ENCODE measurements at regions not wholly inside any gene's neighbourhood (a gene's known extent, or its start where the extent isn't known, plus 50 kb on each side); places are given as distances from the start of the nearest gene placed in this dataset.
"Not testable (repeated sequence)": the region's sequence is repeated elsewhere in the genome, so short reads cannot be mapped to it uniquely, and the experiment has no call there.

DNA sequence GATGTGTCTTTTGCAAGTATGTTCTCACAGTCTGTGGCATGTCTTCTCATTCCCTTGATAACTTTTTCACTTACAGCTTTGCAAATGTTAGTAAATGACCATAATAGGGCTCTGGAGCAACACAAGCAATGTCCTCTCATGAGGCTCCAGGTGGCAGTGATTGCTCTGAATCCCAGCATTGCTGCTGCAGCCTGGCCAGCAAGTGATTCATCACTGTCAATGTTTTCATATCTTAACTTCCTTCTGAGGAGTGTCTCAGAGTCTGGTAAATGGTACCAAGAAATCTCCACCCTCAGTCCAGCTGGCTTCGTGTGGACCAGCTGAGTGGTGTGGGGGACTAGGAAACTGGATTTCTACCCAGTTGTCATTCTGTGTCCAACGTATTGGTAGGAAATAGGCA, 139.6 kb downstream of the MYLK4 start:
- DNase-seq (ENCODE audit: low read depth in 2 of 2, low spot score in 1 of 2) = no peak

DNA sequence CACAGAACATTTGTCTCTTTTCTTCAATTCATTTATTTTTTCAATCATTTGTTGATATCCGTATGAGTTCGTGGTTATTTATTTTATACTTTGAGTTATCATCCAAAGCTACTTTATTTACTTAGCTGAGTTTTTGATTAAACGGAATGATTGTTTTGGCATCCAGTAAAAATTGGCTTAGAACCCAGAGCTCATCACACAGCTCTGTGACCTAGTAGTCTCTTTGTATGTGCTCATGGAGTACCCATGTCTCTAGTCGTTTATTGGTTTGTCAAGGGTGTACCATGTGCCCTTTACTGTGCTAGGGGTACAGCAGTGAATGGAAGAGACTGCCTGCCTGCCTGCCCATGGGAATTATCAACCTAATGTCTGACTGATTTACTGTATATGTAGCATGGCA, 142.2 kb downstream of the MYLK4 start:
- no peak for DNase-seq (ENCODE audit: low read depth in 2 of 2, low spot score in 1 of 2)

DNA sequence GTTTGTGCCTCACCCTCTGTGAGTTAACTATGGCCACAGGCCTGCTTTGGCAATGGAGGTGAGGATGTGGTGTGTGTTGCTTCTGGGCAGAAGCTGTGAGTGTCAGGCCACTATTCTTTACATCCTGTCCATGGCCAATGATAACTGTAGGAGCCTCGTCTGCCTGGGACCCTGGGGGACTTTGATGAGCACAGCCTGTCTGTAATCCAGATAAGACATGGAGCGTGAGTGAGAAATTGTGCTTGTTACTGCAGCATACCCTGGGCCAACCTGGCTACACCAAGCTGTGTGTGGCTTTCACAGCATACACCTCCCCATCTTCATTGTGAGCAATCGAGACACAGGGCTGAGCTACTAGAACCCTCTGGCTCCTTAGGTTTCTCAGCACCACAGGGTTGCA, 150.4 kb downstream of the MYLK4 start:
- no peak for DNase-seq (ENCODE audit: low read depth in 2 of 2, low spot score in 1 of 2)

DNA sequence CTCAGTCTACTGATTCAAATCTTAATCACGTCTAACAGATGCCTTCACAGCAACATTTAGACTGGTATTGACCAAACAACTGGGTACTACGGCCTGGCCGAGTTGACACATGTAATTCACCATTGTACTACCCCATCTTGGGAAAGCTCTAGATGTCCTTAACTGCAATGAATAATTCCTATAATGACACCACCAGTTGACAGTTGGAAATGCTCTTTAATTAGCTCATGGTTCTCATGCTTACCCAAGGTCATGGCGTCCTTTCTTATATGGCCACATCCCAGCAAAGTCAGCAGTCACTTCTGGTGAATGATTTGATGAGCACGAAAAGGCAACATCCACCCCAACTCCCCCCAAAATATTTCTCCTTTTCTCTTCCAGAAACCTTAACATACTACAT, 150.9 kb downstream of the MYLK4 start:
- DNase-seq (ENCODE audit: low read depth in 2 of 2, low spot score in 1 of 2) = no peak

DNA sequence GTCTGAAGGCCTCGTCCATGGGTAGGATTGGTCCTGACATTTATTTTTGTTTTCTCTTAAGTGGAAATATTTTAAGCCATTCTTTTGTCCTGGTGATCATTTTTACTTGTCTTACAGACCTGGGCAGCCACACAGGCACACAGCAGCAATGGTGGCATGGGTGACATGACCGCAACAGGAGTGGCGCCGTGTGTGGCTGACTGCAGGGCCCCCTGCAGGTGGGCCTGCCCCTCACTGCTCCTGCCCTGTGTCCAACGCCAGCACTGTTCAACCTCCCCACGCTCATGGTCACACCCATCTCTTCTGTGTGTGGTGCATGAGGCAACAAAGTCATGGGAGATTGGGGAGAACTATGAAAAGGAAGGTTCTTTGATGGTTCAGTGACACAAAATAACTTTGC, 151.9 kb downstream of the MYLK4 start:
- no peak for DNase-seq (ENCODE audit: low read depth in 2 of 2, low spot score in 1 of 2)

DNA sequence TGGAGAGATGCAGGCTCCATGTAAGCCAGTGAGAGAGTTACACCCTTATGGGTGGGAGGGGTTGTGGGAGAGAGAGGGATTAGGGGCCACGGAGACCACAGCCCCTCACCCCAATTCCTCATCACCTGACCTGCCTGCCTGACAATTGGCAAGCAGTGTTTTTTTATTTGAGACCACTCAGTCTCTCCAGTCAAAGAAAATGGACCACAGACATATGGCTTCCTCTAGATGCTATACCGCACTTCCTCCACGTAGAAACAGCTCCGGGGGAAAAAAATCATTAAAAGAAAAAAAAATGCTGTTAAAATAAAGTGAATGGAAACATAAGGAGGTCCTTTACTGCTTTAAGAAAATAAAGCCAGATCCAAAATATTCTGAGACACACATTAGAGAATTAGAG, 152.7 kb downstream of the MYLK4 start:
- no peak for DNase-seq (ENCODE audit: low read depth in 2 of 2, low spot score in 1 of 2)

DNA sequence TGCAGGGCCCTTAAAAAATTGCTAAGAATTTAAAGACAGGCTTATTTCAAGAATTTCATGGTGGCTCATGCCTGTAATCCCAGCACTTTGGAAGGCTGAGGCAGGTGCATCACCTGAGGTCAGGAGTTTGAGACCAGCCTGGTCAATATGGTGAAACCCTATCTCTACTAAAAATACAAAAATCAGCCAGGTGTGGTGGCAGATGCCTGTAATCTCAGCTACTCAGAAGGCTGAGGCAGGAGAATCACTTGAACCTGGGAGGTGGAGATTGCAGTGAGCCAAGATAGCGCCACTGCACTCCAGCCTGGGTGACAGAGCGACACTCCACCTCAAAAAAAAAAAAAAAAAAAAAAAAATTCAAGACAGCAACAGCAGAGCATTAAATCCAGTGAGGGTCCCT, 153.3 kb downstream of the MYLK4 start:
- not testable (repeated sequence) for DNase-seq (ENCODE audit: low read depth in 2 of 2, low spot score in 1 of 2)

DNA sequence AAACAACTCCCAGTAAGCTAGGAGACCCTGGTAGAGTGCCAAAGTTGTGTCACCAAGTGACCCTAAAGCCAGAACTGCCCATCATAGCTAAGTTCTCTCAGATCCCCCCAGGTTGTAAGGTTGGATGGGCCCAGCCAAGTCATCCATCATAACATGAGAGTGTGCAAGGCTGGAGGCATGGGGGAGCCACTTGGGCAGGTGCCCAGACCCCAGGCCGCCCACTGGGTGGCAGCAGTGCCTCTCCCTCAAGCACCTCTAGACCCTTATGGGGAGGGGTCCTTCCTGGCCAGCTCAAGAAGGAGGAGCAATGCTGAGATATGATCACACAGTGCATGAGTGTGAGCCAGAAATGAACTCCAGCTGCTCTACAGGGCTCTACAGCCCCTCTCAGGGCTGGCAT, 154.5 kb downstream of the MYLK4 start:
- no peak for DNase-seq (ENCODE audit: low read depth in 2 of 2, low spot score in 1 of 2)

DNA sequence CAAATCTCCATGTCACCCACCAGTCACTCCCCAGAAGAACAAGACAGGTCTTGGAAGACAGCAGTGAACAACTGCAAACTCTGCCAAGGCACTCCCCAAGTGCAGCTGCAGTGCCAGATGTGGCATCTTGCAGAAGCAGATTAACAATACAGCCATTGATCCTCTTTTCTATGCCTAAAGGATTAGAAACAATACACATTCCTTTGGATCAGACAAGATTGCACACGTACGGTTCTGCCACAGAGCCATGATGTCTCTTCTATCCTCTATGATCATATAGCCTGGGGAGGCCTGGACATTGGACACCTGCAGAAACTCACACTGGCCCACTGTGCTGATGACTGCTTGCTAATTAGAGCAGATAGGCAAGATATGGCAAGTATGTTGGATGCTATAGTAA, 155.9 kb downstream of the MYLK4 start:
- no peak for DNase-seq (ENCODE audit: low read depth in 2 of 2, low spot score in 1 of 2)

DNA sequence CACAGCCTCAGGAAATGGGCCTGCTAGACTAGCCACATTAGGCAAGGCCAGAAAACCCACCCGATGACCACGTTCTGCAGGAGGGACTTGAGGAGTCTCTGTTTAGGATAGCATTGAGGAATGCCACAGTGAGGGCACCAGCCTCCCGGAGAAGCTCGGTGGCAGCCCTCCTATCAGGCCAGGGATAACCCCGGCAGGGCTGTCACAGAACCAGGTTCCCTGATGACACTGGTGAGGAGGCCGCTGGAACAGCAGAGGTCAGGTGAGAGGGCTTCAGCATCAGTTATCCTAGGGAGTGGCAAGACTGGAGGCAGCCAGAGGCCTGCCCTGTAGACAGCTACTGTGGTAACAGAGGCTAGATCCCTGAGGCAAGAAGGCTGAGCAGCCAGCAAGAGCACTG, 157.6 kb downstream of the MYLK4 start:
- no peak for DNase-seq (ENCODE audit: low read depth in 2 of 2, low spot score in 1 of 2)

DNA sequence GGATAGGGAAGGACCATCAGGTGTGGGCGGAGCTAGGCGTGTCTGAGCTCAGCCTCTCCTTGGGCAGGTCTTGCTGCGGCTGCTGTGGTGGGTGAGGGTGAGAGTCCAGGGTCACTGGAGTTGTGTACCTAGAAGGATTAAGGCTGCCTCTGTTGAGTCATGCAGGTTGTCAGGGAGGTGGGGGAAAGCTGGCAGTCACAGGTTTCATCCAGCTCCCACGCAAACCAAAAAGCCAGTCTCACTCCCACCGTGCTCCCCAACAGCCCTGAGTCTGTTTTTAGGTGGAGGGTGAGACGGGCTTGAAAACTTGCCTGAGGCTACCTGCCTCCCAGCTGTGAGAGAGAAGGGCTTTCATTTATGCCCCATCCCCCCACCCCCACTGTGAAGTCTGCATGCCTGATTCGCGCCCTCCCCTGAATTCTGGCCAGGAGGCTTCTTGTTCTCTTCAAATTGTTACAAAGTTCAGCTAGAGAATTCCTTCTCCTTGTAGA, 161.5 kb downstream of the MYLK4 start:
- no peak for DNase-seq (ENCODE audit: low read depth in 2 of 2, low spot score in 1 of 2)

DNA sequence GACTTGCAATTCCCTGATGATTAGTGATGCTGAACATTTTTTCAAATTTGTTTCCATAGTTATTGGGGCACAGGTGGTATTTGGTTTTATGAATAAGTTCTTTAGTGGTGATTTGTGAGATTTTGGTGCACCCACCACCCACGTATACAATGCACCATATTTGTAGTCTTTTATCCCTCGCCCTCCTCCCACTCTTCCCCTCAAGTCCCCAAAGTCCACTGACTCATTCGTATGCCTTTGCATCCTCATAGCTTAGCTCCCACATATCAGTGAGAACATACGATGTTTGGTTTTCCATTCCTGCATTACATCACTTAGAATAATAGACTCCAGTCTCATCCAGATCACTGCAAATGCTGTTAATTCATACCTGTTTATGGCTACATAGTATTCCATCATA, 167.3 kb downstream of the MYLK4 start:
- DNase-seq (ENCODE audit: low read depth in 2 of 2, low spot score in 1 of 2) = no peak

DNA sequence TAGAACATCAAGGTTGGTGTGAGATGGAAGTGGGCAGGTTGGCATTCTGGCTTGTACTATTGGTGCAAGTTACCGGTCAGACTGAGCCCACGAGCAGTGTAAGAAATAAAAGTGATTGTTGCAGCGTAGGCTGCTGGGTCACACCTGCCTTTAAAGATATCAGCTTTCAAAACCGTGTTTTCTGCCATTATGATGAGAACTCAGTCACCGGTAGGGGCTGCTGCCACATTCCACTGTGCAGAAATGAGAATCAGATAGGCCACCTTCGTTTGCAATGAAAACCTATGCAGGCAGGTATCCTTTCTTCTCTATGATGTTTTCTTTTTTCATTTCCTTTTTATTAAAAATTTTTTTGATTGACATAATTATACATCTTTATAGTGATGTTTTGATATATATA, 168.5 kb downstream of the MYLK4 start:
- DNase-seq (ENCODE audit: low read depth in 2 of 2, low spot score in 1 of 2) = no peak

DNA sequence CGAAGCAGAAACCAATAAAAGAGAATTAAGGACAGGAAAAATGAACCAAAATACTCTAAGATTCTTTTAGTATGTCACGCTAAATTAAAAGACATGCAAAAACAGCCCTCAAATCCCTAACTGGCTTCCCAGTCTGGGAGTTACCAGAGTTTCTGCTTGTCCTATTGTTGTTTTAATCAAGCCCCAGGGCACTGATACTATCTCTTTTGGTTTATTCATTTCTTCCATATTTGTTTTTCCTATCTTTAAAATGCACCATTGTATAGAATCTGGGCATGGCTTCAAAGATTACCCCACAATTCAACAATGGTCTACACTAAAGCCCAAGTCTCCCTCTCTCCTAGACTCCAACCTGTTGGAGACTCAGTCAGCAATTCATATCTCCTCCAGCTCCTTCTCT, 169.1 kb downstream of the MYLK4 start:
- no peak for DNase-seq (ENCODE audit: low read depth in 2 of 2, low spot score in 1 of 2)

DNA sequence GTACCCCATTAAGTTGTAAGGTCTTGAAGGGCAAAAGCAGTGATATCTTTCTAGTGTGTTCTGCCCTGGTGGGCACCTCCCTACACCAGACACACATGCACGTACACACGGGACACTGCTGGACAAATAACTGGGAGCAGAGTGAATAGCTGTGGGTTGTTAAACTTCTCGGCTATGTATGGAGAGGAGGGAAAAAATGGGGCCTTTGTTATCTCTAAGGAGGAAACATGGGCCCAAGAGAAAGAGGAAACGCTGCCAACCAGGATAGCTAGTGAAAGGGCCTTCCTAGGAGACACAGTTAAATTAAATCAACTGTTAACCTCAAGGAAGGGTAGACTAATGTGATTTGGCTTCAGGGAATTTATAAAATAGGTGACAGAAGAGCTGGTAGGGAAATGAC, 169.7 kb downstream of the MYLK4 start:
- DNase-seq (ENCODE audit: low read depth in 2 of 2, low spot score in 1 of 2) = no peak

DNA sequence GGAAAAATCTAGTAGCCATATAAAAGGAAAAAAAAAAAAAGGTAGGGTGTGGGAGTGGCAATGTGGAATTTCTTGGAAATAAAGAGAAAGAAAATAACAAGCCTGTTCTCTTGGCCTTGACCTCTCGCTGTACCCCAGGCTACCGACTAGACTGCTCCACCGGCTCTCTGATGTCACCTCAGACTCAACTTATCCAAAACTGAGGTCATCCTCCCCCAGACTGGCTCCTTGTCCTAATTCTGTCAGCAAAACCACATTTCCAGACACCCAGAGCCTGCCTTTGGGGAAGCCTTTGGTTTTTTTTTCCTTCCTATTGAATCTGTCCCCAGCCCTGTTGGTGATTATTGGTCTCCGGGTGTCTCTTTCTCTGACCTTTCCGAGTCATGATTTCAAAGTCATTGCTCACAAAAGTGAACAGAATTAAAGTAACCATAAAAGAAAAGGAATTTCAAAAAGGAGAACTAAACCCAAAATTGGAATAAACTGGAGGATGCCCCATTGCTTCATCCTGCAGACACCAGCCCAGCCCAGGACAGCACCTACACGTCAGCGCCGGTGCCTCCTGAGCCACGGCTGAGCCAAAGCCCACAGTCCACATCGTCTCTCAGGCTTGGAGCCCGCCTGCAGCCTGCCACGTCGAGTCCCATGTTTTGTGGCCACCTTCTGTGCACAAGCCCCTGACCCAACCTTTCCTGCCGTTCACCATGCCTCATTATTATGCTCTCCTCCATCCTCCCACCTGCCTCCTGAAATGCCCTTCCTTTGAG, 170.7 kb downstream of the MYLK4 start:
- no peak for DNase-seq (ENCODE audit: low read depth in 2 of 2, low spot score in 1 of 2)

DNA sequence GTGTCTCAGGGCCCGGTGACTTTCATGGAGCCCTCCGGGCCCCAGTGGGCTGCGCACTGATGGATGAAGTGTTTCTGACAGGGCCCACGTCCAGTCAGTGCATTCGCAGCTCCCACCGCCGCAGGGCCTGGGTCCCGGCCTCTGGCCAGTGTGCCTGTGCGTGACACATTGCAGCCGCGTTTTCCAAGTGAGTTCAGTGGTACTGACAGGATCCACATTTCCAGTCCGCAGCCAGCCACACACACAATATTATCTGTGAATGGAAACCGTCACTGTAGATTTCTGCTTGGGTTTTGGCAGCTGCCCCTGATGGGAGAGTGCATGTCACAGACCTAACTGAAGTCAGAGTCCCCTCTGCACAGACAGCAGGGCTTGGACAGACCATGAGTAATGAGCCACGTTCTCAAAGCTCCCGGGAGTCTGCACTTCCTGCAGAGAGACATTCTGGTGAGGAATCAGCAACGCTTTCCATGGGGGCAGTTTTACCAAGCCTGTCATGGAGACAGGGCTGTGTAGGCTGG, 171.4 kb downstream of the MYLK4 start:
- no peak for DNase-seq (ENCODE audit: low read depth in 2 of 2, low spot score in 1 of 2)

DNA sequence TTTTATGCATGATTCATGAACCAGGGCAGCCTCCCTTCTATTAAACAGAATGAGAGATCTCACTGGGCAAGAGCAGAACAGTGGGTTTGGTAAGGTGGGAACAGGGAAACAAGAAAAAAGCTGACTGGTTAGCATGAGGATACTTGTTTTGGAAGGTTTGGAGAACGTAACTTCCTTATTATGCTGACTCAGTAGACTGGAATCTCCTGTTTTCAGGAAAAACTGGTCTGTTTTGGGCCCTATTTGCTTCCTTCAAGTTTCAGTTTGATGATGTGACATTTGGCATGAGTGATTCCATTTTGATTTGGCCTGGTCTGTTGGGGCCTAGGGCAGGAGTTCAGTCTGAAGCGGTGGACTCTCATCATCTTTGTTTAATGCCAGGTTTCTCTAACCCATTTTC, 172.0 kb downstream of the MYLK4 start:
- no peak for DNase-seq (ENCODE audit: low read depth in 2 of 2, low spot score in 1 of 2)

DNA sequence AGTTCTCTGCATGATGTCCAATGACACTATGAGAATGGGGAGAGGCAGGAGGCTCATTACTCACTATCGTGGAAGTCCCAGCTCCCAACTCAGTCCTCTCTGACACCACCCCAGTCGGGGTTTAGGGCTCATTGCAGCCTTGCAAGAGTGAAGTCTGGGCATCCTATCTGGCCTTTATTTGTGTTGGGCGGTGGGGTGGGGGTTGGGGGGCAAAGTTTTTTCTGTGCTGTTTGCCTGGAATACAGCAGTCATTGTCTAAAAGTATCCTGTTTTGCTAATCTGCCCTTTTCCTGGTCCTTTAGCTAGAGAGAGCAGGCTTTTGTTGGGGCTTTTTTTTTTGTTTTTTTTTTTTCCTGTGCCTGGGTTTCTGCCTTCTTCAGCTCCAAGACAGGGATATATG, 174.2 kb downstream of the MYLK4 start:
- no peak for DNase-seq (ENCODE audit: low read depth in 2 of 2, low spot score in 1 of 2)

DNA sequence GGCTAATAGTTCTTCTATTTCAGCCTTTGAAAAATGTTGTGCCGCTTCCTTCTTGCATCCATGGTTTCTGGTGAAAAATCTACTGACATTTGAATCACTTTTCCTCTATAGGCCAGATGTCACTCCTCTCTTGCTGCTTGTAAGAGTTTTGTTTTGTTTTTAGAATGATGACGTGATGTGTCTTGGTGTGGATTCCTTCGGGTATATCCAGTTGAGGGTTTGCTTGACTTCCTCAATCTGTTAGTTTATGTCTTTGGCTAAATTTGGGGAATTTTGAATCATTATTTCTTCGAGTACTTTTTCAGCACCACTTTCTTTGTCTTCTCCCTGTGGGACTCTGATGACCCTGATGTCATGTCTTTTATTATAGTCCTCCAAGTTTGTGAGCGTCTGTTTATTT, 175.5 kb downstream of the MYLK4 start:
- no peak for DNase-seq (ENCODE audit: low read depth in 2 of 2, low spot score in 1 of 2)

DNA sequence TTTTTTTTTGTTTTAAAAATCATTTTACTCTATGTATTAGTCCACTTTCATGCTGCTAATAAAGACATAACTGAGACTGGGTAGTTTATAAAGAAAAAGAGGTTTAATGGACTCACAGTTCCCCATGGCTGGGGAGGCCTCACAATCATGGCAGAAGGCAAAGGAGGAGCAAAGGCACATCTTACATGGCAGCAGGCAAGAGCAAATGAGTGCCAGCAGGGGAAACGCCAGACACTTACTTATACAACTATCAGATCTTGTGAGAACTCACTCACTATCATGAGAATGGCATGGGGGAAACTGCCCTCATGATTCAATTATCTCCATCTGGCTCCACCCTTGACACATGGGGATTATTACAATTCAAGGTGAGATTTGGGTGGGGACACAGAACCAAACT, 181.3 kb downstream of the MYLK4 start:
- DNase-seq (ENCODE audit: low read depth in 2 of 2, low spot score in 1 of 2) = not testable (repeated sequence)

DNA sequence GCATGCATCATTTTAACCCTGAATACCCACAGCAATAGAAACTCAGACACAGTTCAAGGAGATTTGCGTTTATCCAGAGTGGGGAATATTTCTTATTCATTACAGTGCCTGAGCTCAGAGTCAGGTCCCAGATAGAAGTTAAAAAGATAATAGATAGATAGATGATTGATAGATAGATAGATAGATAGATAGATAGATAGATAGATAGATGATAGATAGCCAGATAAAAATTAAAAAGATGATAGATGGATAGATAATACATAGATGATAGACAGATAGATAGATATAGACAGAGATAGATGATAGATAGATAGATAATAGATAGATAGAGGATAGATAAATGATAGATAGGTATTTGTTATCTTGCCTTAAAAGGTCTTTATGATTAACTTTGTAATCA, 184.7 kb downstream of the MYLK4 start:
- no peak for DNase-seq (ENCODE audit: low read depth in 2 of 2, low spot score in 1 of 2)

DNA sequence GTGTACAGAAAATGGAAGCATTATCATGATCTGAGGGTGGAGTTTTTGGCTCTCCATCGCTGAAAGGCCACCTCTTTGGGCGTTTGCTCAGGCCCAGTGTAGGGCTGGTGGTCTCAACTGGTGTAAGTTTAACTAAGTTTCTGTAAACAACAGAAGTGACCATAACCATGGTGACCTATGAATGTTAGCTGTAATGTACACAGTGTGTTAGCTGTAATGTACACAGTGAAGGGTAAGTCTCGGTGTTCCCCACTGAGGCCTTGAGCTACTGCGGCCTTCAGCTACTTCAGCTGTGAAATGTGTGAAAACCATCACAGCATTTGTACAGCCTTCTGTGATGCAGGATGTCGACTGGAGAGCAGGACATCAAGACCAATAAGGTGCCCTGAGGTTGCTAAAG, 185.2 kb downstream of the MYLK4 start:
- no peak for DNase-seq (ENCODE audit: low read depth in 2 of 2, low spot score in 1 of 2)
